ENCODE measurements at regions not wholly inside any gene's neighbourhood (a gene's known extent, or its start where the extent isn't known, plus 50 kb on each side); places are given as distances from the start of the nearest gene placed in this dataset.

DNA sequence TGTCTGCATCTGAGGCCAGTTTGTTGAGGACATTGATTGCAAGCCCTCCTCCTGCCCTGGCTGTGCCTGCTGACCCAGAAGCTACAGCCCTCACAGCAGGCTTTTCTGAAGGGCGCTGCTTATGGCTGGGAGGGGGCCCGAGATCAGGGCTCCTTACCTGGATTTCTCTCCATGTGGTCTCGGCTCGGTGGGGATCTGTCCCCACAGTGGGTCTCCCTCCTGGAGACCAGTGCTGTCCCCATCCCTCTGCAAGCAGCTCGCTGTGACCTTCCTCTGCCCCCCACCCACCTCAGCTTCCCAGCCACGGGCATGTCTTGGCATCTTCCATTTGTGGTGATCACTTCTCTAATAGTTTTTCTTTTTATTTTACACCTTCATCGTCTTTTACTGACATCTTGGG lies 357.9 kb downstream of the IRX2 start:
- CTCF ChIA-PET: no interaction called here
- H3K9me3 ChIP-seq (replicated peaks; ENCODE audit: control insufficient read depth, insufficient read depth, low read length): peaks cover under 1% of the 10 kb centered on the region
- H3K4me3 ChIP-seq (replicated peaks in 1 of 3; ENCODE audit: insufficient read depth in 1 of 3, low read depth in 1 of 3, low read length in 3 of 3): no peak overlapping the region
- DNase-seq (ENCODE audit: low read depth, low spot score): no peak
- dilution Hi-C loops (cut with MboI; ENCODE audit: extremely low pct_ligation_motif_present, low sequenced_read_pairs) (no loop called here), intact Hi-C loops (cut with micrococcal nuclease) (no loop called here)
- TF ChIP-seq POLR2A (IDR thresholded peaks at IDR 0.05; ENCODE audit: low read depth, low read length) (no peak), MAX (IDR thresholded peaks at IDR 0.05; ENCODE audit: insufficient read depth, insufficient read length) (no peak), MYC (IDR thresholded peaks at IDR 0.05; ENCODE audit: low read depth, low read length) (no peak), POLR2AphosphoS5 (IDR thresholded peaks at IDR 0.05; ENCODE audit: insufficient read depth, low read depth, low read length) (no peak), GATA2 (IDR thresholded peaks at IDR 0.05; ENCODE audit: insufficient read depth, insufficient read length, low read depth, low read length) (no peak), FOS (IDR thresholded peaks at IDR 0.05; ENCODE audit: borderline replicate concordance, insufficient read depth, low read length) (no peak), JUN (IDR thresholded peaks at IDR 0.05; ENCODE audit: borderline replicate concordance, insufficient read depth, insufficient read length, low read depth) (no peak), EZH2 (IDR thresholded peaks at IDR 0.05; ENCODE audit: borderline replicate concordance, low read depth, low read length, severe bottlenecking) (no peak)
- TF ChIP-seq, protein P1, sequence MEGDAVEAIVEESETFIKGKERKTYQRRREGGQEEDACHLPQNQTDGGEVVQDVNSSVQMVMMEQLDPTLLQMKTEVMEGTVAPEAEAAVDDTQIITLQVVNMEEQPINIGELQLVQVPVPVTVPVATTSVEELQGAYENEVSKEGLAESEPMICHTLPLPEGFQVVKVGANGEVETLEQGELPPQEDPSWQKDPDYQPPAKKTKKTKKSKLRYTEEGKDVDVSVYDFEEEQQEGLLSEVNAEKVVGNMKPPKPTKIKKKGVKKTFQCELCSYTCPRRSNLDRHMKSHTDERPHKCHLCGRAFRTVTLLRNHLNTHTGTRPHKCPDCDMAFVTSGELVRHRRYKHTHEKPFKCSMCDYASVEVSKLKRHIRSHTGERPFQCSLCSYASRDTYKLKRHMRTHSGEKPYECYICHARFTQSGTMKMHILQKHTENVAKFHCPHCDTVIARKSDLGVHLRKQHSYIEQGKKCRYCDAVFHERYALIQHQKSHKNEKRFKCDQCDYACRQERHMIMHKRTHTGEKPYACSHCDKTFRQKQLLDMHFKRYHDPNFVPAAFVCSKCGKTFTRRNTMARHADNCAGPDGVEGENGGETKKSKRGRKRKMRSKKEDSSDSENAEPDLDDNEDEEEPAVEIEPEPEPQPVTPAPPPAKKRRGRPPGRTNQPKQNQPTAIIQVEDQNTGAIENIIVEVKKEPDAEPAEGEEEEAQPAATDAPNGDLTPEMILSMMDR (IDR thresholded peaks at IDR 0.05; ENCODE audit: extremely low read depth in 1 of 2, insufficient read depth in 1 of 2, low read depth in 1 of 2, low read length in 2 of 2): no peak
- no peak for FAIRE-seq
- POLR2A ChIA-PET: no interaction called here
- no peaks in the 10 kb centered on the region for H3K4me1 ChIP-seq (ENCODE audit: control insufficient read depth, extremely low read depth, insufficient read depth, low read length)
- no peak overlapping the region for H3K27ac ChIP-seq (ENCODE audit: insufficient read depth, low read depth, low read length)
- H3K9me1 ChIP-seq (replicated peaks; ENCODE audit: control insufficient read depth, extremely low read depth, insufficient read depth, low read length): no peaks in the 10 kb centered on the region
- no TSS peak for BruUV-seq (replicated peaks)
- no peaks in the 10 kb centered on the region for H3K79me2 ChIP-seq (ENCODE audit: control insufficient read depth, insufficient read depth, low read length)
- no peaks in the 10 kb centered on the region for H4K20me1 ChIP-seq (replicated peaks; ENCODE audit: control insufficient read depth, extremely low read depth, insufficient read depth, low read length)
- H3K27me3 ChIP-seq (ENCODE audit: control insufficient read depth in 2 of 2, insufficient read depth in 2 of 2, low read length in 2 of 2): no peaks in the 10 kb centered on the region
- H3K9ac ChIP-seq (replicated peaks; ENCODE audit: extremely low read depth, insufficient read depth, low read length): no peak overlapping the region
- H3K36me3 ChIP-seq (ENCODE audit: control insufficient read depth in 2 of 2, extremely low read depth in 1 of 2, insufficient read depth in 2 of 2, low read length in 2 of 2): no peaks in the 10 kb centered on the region
- no peak overlapping the region for H3K4me2 ChIP-seq (ENCODE audit: insufficient read depth, low read length)
- no peak overlapping the region for H2AFZ ChIP-seq (ENCODE audit: low read depth, low read length)

Measured in endothelial cell of umbilical vein (primary cell).